SK-N-SH (cell line): ENCODE measurements at regions not wholly inside any gene's neighbourhood (a gene's known extent, or its start where the extent isn't known, plus 50 kb on each side); places are given as distances from the start of the nearest gene placed in this dataset.

Experiments used
- CTCF ChIA-PET: fragments of 300-600, 350-600 bp; formaldehyde crosslinking; extraction: SDS; loops from one replicate; lab custom pipeline; 2021; lab: Yijun Ruan, JAX
- POLR2A ChIA-PET: fragments of 350-600 bp; sonication (Branson Sonifier 250); formaldehyde crosslinking; extraction: SDS; loops from one replicate; lab custom pipeline; 2020; ENCODE audit warnings: antibody characterized with exemption, inconsistent platforms; lab: Yijun Ruan, JAX
- DNase-seq: peaks from one replicate; pipeline ENCODE4 v3.0.0; 2012
- H2AFZ ChIP-seq: fragments of 200-600 bp; sonication (generic); 2 replicates; pipeline ENCODE4 v1.8.1; 2016; ENCODE audit warnings: antibody characterized with exemption, mild to moderate bottlenecking, low read depth
- H3F3A ChIP-seq: fragments of 200-600 bp; sonication (generic); replicated peaks from 2 replicates; pipeline ENCODE3; 2016; ENCODE audit warnings: antibody characterized with exemption, mild to moderate bottlenecking; ENCODE audit not compliant: insufficient read depth
- H3K27ac ChIP-seq, 2 experiments: fragments of 200-500 bp in 1 of 2; fragments of 200-600 bp in 1 of 2; sonication (Bioruptor generic) in 1 of 2; sonication (generic), shearing (Covaris generic) in 1 of 2; 2 replicates each; pipeline versions ENCODE4 v1.5.1 to v1.6.1; 2014 to 2016; ENCODE audit warnings: low read depth in 2 of 2, inconsistent platforms in 1 of 2, low read length in 1 of 2, mild to moderate bottlenecking in 1 of 2, mixed read lengths in 1 of 2
- H3K27me3 ChIP-seq: fragments of 200-600 bp; sonication (generic), shearing (Covaris generic); 2 replicates; pipeline ENCODE4 v1.6.1; 2016; ENCODE audit warnings: mixed run types; ENCODE audit not compliant: insufficient read depth
- H3K36me3 ChIP-seq, 2 experiments: fragments of 200-500 bp in 1 of 2; fragments of 200-600 bp in 1 of 2; sonication (Bioruptor generic) in 1 of 2; sonication (generic) in 1 of 2; replicated peaks in 1 of 2; 2 replicates each; pipeline versions ENCODE3 to v1.5.1; 2014 to 2016; ENCODE audit warnings: low read length in 1 of 2, mild to moderate bottlenecking in 1 of 2; ENCODE audit not compliant: insufficient read depth in 2 of 2, control insufficient read depth in 1 of 2
- H3K4me1 ChIP-seq, 2 experiments: fragments of 200-500 bp in 1 of 2; fragments of 200-600 bp in 1 of 2; sonication (Bioruptor generic) in 1 of 2; sonication (generic), shearing (Covaris generic) in 1 of 2; 2 replicates each; pipeline versions ENCODE4 v1.5.1 to v1.6.1; 2014 to 2016; ENCODE audit warnings: low read depth in 1 of 2, low read length in 1 of 2, mixed run types in 1 of 2; ENCODE audit not compliant: insufficient read depth in 2 of 2, control insufficient read depth in 1 of 2
- H3K4me2 ChIP-seq: fragments of 200-600 bp; sonication (generic), shearing (Covaris generic); 2 replicates; pipeline ENCODE4 v1.6.1; 2017; ENCODE audit warnings: mixed run types
- H3K4me3 ChIP-seq, 2 experiments: fragments of 200-500 bp in 1 of 2; fragments of 200-600 bp in 1 of 2; sonication (Bioruptor generic) in 1 of 2; sonication (generic), shearing (Covaris generic) in 1 of 2; 2 replicates each; pipeline versions ENCODE4 v1.5.1 to v1.8.1; 2014 to 2016; ENCODE audit warnings: low read depth in 2 of 2, inconsistent platforms in 1 of 2, low read length in 1 of 2, mild to moderate bottlenecking in 1 of 2, mixed read lengths in 1 of 2, moderate library complexity in 1 of 2
- H3K79me2 ChIP-seq: fragments of 200-600 bp; sonication (generic); 2 replicates; pipeline ENCODE4 v1.8.1; 2017; ENCODE audit warnings: mild to moderate bottlenecking; ENCODE audit not compliant: insufficient read depth
- H3K9ac ChIP-seq: fragments of 200-600 bp; sonication (generic); 2 replicates; pipeline ENCODE4 v1.6.1; 2017; ENCODE audit warnings: mixed run types
- H3K9me2 ChIP-seq: fragments of 200-600 bp; sonication (generic); 2 replicates; pipeline ENCODE4 v1.6.1; 2017; ENCODE audit warnings: mixed run types
- H3K9me3 ChIP-seq: fragments of 200-600 bp; sonication (generic); 2 replicates; pipeline ENCODE4 v1.6.1; 2017; ENCODE audit warnings: mixed run types, mild to moderate bottlenecking, moderate library complexity
- H4K20me1 ChIP-seq: fragments of 200-600 bp; sonication (generic); 2 replicates; pipeline ENCODE4 v1.6.1; 2017; ENCODE audit warnings: mild to moderate bottlenecking, mixed run types; ENCODE audit not compliant: insufficient read depth
- EP300 ChIP-seq, 2 experiments: IDR thresholded peaks; 2 replicates each; pipeline versions ENCODE4 v1.4.0 to v1.6.1; 2012; ENCODE audit warnings: borderline replicate concordance in 1 of 2, low read depth in 1 of 2, low read length in 1 of 2
- EZH2phosphoT487 ChIP-seq: fragments of 200-600 bp; sonication (generic); IDR thresholded peaks from 2 replicates; pipeline ENCODE4 v1.6.1; 2017; ENCODE audit warnings: low read depth, mixed run types, mild to moderate bottlenecking, antibody characterized with exemption, moderate library complexity, borderline replicate concordance
- FOSL2 ChIP-seq: IDR thresholded peaks from 2 replicates; pipeline ENCODE4 v1.4.0; 2012; ENCODE audit warnings: low read depth, mild to moderate bottlenecking, moderate library complexity, borderline replicate concordance
- GATA2 ChIP-seq: sonication (generic); formaldehyde crosslinking; IDR thresholded peaks from 2 replicates; pipeline ENCODE4 v1.5.0; 2020; ENCODE audit warnings: mild to moderate bottlenecking, missing genetic modification reagents
- RAD21 ChIP-seq: IDR thresholded peaks from 2 replicates; pipeline ENCODE4 v1.6.1; 2012; ENCODE audit warnings: mild to moderate bottlenecking, low read length
- RCOR1 ChIP-seq: fragments of 150-350 bp; IDR thresholded peaks from 2 replicates; pipeline ENCODE4 v1.6.1; 2017; ENCODE audit warnings: antibody characterized with exemption, low read length
- RFX5 ChIP-seq: IDR thresholded peaks from 2 replicates; pipeline ENCODE4 v1.6.1; 2012; ENCODE audit warnings: mild to moderate bottlenecking, improper control_type of control experiment, low read length
- RXRA ChIP-seq: IDR thresholded peaks from 2 replicates; pipeline ENCODE4 v1.4.0; 2012; ENCODE audit warnings: low read depth, mild to moderate bottlenecking, borderline replicate concordance
- TAF1 ChIP-seq: IDR thresholded peaks from 2 replicates; pipeline ENCODE4 v1.6.1; 2012; ENCODE audit warnings: low read depth, mild to moderate bottlenecking, low read length, moderate library complexity, borderline replicate concordance
- USF1 ChIP-seq: IDR thresholded peaks from 2 replicates; pipeline ENCODE4 v1.4.0; 2012; ENCODE audit warnings: low read depth, borderline replicate concordance
- YY1 ChIP-seq: IDR thresholded peaks from 2 replicates; pipeline ENCODE4 v1.4.0; 2012; ENCODE audit warnings: low read depth, mild to moderate bottlenecking
- ZBTB33 ChIP-seq: IDR thresholded peaks from 2 replicates; pipeline ENCODE4 v1.4.0; 2012; ENCODE audit warnings: low read depth, borderline replicate concordance
- WGBS: methylation state at CpG from one replicate; pipeline ENCODE4 v1.1.6; 2017; ENCODE audit warnings: low lambda C conversion rate; 5-methylcytosine and 5-hydroxymethylcytosine counted together
- TF ChIP-seq, protein P1 (sequence below): fragments of 150-350 bp; IDR thresholded peaks from 2 replicates; pipeline ENCODE4 v1.6.1; 2016; ENCODE audit warnings: mild to moderate bottlenecking, low read depth, low read length

DNA sequence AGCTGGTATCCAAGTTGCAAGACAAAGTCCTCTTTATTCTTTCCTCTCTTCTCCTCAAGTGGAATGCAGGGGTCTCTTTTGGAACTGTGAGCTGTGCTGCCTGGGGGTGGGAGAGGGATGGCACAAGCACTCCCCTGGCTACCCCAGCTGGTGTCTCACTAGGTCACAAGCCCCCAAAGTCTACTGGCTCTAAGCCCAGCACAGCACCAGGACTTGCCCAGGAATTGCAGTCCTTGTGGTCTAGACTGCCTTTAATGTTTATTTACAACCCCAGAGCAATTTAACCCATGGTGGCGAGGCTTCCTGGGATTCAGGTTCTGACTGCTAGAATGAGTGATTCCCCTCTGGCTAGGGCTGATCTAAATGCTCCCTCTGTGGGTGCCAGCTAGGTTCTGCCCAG, 199.0 kb upstream of the STK17B start:
- H3K4me3 ChIP-seq: no peak overlapping the region
- no peak overlapping the region for H2AFZ ChIP-seq
- TF ChIP-seq EZH2phosphoT487: no peak
- TF ChIP-seq RCOR1: no peak
- TF ChIP-seq, all 33 proteins: peak for 0
- Histone ChIP-seq H3K27me3 (no peaks in the 10 kb centered on the region), H3K9me3 (no peaks in the 10 kb centered on the region), H3K27ac (no peak overlapping the region), H3K4me2 (no peak overlapping the region), H3F3A (no peaks in the 10 kb centered on the region), H3K4me1 (no peaks in the 10 kb centered on the region; a peak in 2 of 4 replicates), H3K79me2 (no peaks in the 10 kb centered on the region), H3K9ac (no peak overlapping the region), H3K9me2 (no peaks in the 10 kb centered on the region), H3K36me3 (no peaks in the 10 kb centered on the region), H4K20me1 (no peaks in the 10 kb centered on the region)
- ChIA-PET POLR2A (no interaction called here), CTCF (interaction anchor here (1.9 kb wide), 1 partner anchor 33 kb away, joined by 5 read pairs; no protein-coding TSS in a partner anchor)
- WGBS: 100% methylated on average over 1 of the region's 1 CpG
- no peak for DNase-seq

GRCh38 chr2:196372276-196372809, 201.0 kb upstream of the STK17B start:
- Histone ChIP-seq H3K4me1 (no peaks in the 10 kb centered on the region; a peak in 2 of 4 replicates), H3K9me3 (no peaks in the 10 kb centered on the region), H3F3A (no peaks in the 10 kb centered on the region), H3K9ac (no peak overlapping the region), H3K27ac (peak overlapping the region in 1 of 2 experiments; percentile 43; a peak in 1 of 4 replicates), H3K9me2 (no peaks in the 10 kb centered on the region), H3K79me2 (no peaks in the 10 kb centered on the region), H3K4me2 (no peak overlapping the region), H4K20me1 (no peaks in the 10 kb centered on the region), H3K27me3 (no peaks in the 10 kb centered on the region), H3K36me3 (no peaks in the 10 kb centered on the region), H3K4me3 (no peak overlapping the region)
- WGBS: 90% methylated on average over 3 of the region's 3 CpGs
- POLR2A ChIA-PET: no interaction called here
- TF ChIP-seq FOSL2 (no peak), USF1 (no peak)
- TF ChIP-seq, protein P1, sequence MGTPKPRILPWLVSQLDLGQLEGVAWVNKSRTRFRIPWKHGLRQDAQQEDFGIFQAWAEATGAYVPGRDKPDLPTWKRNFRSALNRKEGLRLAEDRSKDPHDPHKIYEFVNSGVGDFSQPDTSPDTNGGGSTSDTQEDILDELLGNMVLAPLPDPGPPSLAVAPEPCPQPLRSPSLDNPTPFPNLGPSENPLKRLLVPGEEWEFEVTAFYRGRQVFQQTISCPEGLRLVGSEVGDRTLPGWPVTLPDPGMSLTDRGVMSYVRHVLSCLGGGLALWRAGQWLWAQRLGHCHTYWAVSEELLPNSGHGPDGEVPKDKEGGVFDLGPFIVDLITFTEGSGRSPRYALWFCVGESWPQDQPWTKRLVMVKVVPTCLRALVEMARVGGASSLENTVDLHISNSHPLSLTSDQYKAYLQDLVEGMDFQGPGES: no peak
- TF ChIP-seq, all 33 proteins: peak for 0
- no peak for DNase-seq
- CTCF ChIA-PET: interaction anchor here (1.0 to 2.0 kb wide), 2 partner anchors 9 to 75 kb away, joined by 4 to 5 read pairs; no protein-coding TSS in a partner anchor
- H2AFZ ChIP-seq: no peak overlapping the region

DNA sequence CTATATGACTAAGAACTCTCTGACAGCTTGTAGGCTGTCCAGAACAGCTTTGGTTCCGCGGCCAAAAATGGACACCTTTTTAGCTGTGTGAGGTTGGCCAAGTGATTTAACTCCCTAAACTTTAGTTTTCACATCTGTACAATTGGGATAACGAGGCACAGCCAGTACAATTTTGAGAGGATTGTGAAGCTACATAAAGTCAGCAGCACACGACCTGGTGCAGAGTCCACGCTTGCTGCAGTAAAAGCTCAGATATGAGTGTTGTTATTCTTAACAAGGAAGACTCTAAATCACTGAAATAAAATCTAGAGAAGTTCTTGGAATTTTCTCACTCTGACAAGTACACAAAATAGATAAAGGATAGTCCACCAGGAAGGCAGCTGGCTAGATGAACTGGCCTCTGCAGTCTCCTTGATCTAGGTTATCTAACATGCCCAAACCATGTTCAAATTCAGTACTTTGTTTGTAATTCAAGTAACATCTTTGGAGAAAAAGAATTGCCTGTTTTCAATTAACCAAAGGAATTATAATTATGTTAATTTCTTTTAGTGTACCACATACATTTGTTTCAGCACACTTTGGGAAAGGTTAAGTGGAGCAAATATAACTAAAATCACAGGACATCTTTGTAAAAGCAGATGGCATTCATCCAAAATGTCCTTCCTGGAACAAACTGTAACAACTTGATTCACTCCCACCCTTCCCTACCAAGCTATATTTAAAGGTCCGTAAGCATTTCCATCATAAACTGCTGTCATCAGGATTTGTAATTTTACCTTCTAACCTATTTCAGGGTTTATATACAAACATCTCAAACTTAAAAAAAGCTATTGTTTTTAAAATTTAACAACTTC, 201.7 kb upstream of the STK17B start:
- H3K36me3 ChIP-seq: no peaks in the 10 kb centered on the region
- no peaks in the 10 kb centered on the region for H3F3A ChIP-seq
- DNase-seq: no peak
- no peaks in the 10 kb centered on the region for H3K9me3 ChIP-seq
- H3K9me2 ChIP-seq: no peaks in the 10 kb centered on the region
- no peak overlapping the region for H2AFZ ChIP-seq
- H4K20me1 ChIP-seq: no peaks in the 10 kb centered on the region
- CTCF ChIA-PET: interaction anchor here (1.0 to 2.0 kb wide), 2 partner anchors 10 to 75 kb away, joined by 4 to 5 read pairs; no protein-coding TSS in a partner anchor
- 88% methylated on average over 6 of the region's 6 CpGs for WGBS
- peak overlapping the region in 1 of 2 experiments; percentile 43; a peak in 1 of 4 replicates for H3K27ac ChIP-seq
- no peak overlapping the region for H3K9ac ChIP-seq
- H3K4me3 ChIP-seq: no peak overlapping the region
- H3K27me3 ChIP-seq: no peaks in the 10 kb centered on the region
- H3K4me2 ChIP-seq: no peak overlapping the region
- H3K4me1 ChIP-seq: no peaks in the 10 kb centered on the region; a peak in 2 of 4 replicates
- H3K79me2 ChIP-seq: no peaks in the 10 kb centered on the region
- POLR2A ChIA-PET: no interaction called here
- TF ChIP-seq, protein P1: no peak
- no peak for TF ChIP-seq ZBTB33
- TF ChIP-seq RXRA: no peak
- TF ChIP-seq EP300 (IDR thresholded peaks at IDR 0.05; ENCODE audit: borderline replicate concordance in 1 of 2, low read depth in 1 of 2, low read length in 1 of 2): no peak
- TF ChIP-seq YY1: no peak
- no peak for TF ChIP-seq TAF1
- no peak for TF ChIP-seq RAD21
- no peak for TF ChIP-seq RFX5
- TF ChIP-seq GATA2 (CRISPR knock-in tag): no peak
